IPS-15b (cell line): ENCODE measurements at regions not wholly inside any gene's neighbourhood (a gene's known extent, or its start where the extent isn't known, plus 50 kb on each side); places are given as distances from the start of the nearest gene placed in this dataset.
"Not testable (repeated sequence)": the region's sequence is repeated elsewhere in the genome, so short reads cannot be mapped to it uniquely, and the experiment has no call there.

Experiments
- H3K27me3 ChIP-seq: one replicate; pipeline ENCODE4 v1.6.1; 2013; ENCODE audit warnings: low read length; ENCODE audit not compliant: control insufficient read depth, insufficient read depth
- H3K36me3 ChIP-seq: one replicate; pipeline ENCODE4 v1.6.1; 2013; ENCODE audit warnings: low read length; ENCODE audit not compliant: control insufficient read depth, insufficient read depth
- H3K4me1 ChIP-seq: one replicate; pipeline ENCODE4 v1.6.1; 2013; ENCODE audit warnings: mild to moderate bottlenecking, low read length; ENCODE audit not compliant: control insufficient read depth, insufficient read depth
- H3K4me3 ChIP-seq: one replicate; pipeline ENCODE4 v1.5.1; 2013; ENCODE audit warnings: low read depth, low read length
- H3K9ac ChIP-seq: one replicate; pipeline ENCODE4 v1.6.1; 2013; ENCODE audit warnings: low read depth, mild to moderate bottlenecking, low read length
- H3K9me3 ChIP-seq: one replicate; pipeline ENCODE4 v1.6.1; 2013; ENCODE audit warnings: mild to moderate bottlenecking, low read length; ENCODE audit not compliant: control insufficient read depth, insufficient read depth

DNA sequence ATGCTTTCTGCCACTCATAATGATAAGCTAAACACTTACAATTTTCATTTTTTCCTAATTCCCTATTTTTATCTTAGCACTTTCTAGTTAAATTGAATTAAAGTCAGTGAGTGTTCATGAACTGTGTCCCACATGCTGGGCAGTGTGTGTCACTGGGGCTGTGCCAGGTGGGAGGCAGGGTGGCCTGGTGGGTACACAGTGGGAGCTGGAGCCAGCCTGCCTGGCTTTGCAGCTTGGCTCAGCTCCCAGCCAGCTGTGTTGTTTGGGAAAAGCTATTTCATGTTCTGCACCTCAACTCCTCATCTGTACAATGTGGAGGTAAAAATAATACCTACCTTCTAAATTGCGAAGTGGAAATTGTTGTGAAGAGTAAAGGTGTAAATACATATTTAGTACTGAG, 238.4 kb downstream of the PLA2G4A start:
- no peak overlapping the region for H3K4me3 ChIP-seq
- H3K36me3 ChIP-seq: no peaks in the 10 kb centered on the region
- H3K9me3 ChIP-seq: no peaks in the 10 kb centered on the region
- no peak overlapping the region for H3K9ac ChIP-seq
- no peaks in the 10 kb centered on the region for H3K4me1 ChIP-seq
- no peaks in the 10 kb centered on the region for H3K27me3 ChIP-seq

DNA sequence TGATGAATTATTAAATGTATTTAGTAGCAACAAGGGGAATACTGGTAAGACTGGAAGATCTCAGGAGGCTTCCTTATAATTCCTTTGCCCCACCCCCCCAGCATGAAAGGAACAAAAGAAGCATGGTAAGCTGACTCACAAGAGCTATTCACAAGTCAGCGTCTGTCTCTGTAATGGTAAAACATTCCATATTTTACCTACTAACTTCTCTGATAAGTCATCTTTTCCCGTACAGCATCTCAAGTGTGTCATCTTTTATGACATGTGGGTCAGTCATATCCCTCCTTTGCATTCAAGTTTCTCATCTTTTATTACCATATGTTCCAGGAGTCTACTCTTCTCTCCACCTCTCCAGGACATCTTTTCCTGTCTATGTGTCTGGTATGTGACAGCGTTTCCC, 241.3 kb downstream of the PLA2G4A start:
- Histone ChIP-seq H3K9me3 (no peaks in the 10 kb centered on the region), H3K4me1 (no peaks in the 10 kb centered on the region), H3K36me3 (no peaks in the 10 kb centered on the region), H3K4me3 (no peak overlapping the region), H3K9ac (no peak overlapping the region), H3K27me3 (no peaks in the 10 kb centered on the region)

DNA sequence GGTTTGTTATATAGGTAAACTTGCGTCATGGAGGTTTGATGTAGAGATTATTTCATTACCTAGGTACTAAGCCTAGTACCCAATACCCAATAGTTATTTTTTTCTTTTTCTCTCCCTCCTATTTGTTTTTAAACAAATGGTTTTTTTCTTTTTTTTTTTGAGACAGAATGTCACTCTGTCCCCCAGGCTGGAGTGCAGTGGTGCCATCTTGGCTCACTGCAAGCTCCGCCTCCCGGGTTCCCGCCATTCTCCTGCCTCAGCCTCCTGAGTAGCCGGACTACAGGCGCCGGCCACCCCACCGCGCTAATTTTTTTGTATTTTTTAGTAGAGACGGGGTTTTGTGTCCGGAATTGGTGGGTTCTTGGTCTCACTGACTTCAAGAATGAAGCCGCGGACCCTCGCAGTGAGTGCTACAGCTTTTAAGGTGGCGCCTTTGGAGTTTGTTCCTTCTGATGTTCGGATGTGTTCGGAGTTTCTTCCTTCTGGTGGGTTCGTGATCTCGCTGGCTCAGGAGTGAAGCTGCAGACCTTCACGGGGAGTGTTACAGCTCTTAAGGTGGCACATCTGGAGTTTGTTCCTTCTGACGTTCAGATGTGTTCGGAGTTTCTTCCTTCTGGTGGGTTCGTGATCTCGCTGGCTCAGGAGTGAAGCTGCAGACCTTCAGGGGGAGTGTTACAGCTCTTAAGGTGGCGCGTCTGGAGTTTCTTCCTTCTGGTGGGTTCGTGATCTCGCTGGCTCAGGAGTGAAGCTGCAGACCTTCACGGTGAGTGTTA, 243.7 kb downstream of the PLA2G4A start:
- H3K27me3 ChIP-seq, H3K4me1 ChIP-seq, H3K36me3 ChIP-seq, H3K9me3 ChIP-seq, H3K9ac ChIP-seq, H3K4me3 ChIP-seq: not testable (repeated sequence)

DNA sequence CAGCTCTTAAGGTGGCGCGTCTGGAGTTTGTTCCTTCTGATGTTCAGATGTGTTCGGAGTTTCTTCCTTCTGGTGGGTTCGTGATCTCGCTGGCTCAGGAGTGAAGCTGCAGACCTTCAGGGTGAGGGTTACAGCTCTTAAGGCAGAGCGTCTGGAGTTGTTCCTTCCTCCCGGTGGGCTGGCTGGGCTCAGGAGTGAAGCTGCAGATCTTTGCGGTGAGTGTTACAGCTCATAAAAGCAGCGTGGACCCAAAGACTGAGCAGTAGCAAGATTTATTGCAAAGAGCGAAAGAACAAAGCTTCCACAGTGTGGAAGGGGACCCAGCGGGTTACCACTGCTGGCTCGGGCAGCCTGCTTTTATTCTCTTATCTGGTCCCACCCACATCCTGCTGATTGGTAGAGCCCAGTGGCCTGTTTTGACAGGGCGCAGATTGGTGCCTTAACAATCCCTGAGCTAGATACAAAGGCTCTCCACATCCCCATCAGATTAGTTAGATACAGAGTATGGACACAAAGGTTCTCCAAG, 244.3 kb downstream of the PLA2G4A start:
- not testable (repeated sequence) for H3K36me3 ChIP-seq, H3K27me3 ChIP-seq, H3K4me3 ChIP-seq, H3K9ac ChIP-seq, H3K4me1 ChIP-seq, H3K9me3 ChIP-seq

DNA sequence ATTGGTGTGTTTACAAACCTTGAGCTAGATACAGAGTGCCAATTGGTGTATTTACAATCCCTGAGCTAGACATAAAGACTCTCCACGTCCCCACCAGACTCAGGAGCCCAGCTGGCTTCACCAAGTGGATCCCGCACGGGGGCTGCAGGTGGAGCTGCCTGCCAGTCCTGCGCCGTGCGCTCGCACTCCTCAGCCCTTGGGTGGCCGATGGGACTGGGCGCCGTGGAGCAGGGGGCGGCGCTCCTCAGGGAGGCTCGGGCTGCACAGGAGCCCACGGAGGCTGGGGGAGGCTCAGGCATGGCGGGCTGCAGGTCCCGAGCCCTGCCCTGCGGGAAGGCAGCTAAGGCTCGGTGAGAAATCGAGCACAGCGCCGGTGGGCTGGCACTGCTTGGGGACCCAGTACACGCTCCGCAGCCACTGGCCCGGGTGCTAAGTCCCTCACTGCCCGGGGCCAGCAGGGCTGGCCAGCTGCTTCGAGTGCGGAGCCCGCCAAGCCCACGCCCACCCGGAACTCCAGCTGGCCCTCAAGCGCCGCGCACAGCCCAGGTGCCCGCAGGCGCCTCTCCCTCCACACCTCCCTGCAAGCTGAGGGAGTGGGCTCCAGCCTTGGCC, 245.0 kb downstream of the PLA2G4A start:
- H3K9me3 ChIP-seq, H3K27me3 ChIP-seq, H3K4me1 ChIP-seq, H3K9ac ChIP-seq, H3K36me3 ChIP-seq, H3K4me3 ChIP-seq: not testable (repeated sequence)

- Histone ChIP-seq H3K9me3 (no peaks in the 10 kb centered on the region), H3K9ac (no peak overlapping the region), H3K4me1 (no peaks in the 10 kb centered on the region), H3K27me3 (no peaks in the 10 kb centered on the region), H3K36me3 (no peaks in the 10 kb centered on the region), H3K4me3 (no peak overlapping the region)
These were observed 245.8 kb downstream of the PLA2G4A start for GRCh38 chr1:187074445-187075048.

DNA sequence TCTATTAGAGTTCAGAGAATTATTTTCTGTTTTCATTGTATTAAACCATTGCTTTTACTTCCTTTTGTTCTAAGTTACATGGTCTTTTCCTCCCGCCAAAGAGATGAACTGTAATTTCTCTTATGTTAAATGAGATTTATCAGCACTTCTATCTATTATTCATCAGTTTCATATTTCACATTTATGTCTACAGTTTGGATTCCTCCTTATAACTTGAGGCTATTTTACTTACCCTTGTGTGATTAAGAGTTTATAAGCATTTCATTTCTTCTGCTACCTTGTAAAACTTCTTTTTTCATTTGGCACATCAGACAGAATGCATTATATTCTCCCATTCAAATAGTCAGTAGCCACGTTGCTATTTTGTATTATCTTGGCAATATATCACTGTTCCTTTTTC, 248.2 kb downstream of the PLA2G4A start:
- H3K36me3 ChIP-seq: no peaks in the 10 kb centered on the region
- H3K27me3 ChIP-seq: no peaks in the 10 kb centered on the region
- H3K4me1 ChIP-seq: no peaks in the 10 kb centered on the region
- H3K9me3 ChIP-seq: no peaks in the 10 kb centered on the region
- H3K9ac ChIP-seq: no peak overlapping the region
- H3K4me3 ChIP-seq: no peak overlapping the region

GRCh38 chr1:187078321-187078720, 249.6 kb downstream of the PLA2G4A start:
- no peaks in the 10 kb centered on the region for H3K4me1 ChIP-seq
- H3K36me3 ChIP-seq: no peaks in the 10 kb centered on the region
- no peak overlapping the region for H3K4me3 ChIP-seq
- no peak overlapping the region for H3K9ac ChIP-seq
- no peaks in the 10 kb centered on the region for H3K9me3 ChIP-seq
- H3K27me3 ChIP-seq: no peaks in the 10 kb centered on the region

DNA sequence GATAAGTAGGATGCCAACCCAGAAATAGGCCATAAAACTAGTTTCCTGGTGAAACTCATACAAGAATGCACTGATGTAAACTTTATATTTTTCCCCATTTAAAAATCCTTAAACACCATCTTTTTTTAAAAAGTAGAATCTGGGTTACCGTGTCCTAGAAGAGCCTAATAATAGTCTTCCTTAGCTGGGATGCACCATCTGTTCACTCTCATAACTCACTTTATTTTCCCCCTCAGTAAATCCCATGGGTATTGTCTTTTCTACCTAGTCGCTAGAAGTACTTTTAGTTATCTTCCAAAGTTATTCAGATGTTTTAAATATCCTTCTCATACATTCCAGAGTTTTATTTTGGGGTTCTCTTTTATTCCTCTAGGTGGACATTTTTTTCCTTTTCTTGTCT, 250.2 kb downstream of the PLA2G4A start:
- no peaks in the 10 kb centered on the region for H3K4me1 ChIP-seq
- no peaks in the 10 kb centered on the region for H3K9me3 ChIP-seq
- H3K36me3 ChIP-seq: no peaks in the 10 kb centered on the region
- no peak overlapping the region for H3K4me3 ChIP-seq
- H3K9ac ChIP-seq: no peak overlapping the region
- no peaks in the 10 kb centered on the region for H3K27me3 ChIP-seq

- H3K9me3 ChIP-seq: no peaks in the 10 kb centered on the region
These were observed 250.6 kb downstream of the PLA2G4A start for GRCh38 chr1:187079330-187079729.

DNA sequence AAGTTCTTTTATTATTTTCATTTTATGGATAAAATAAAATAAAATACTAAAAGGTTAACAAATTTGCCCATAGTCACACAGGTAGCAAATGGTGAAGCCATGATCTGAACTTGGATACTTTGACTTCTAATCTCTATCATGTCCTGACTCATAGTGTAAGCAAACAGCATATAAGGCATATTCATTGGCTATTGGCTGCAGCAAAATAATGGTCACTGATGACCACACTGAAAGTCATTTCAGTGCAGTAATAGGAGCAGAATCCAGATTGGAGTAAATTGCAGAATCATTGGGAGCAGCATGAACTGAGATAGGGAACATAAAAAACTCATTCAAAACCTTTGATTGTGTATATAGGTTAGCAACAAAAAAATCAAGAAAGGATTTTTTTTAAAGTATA, 262.9 kb downstream of the PLA2G4A start:
- Histone ChIP-seq H3K27me3 (no peaks in the 10 kb centered on the region), H3K36me3 (no peaks in the 10 kb centered on the region), H3K9me3 (peaks cover 6% of the 10 kb centered on the region), H3K4me3 (no peak overlapping the region), H3K9ac (no peak overlapping the region), H3K4me1 (no peaks in the 10 kb centered on the region)

More at GRCh38 chr1:187079330-187079729, 250.6 kb downstream of the PLA2G4A start:
- Histone ChIP-seq H3K27me3 (no peaks in the 10 kb centered on the region), H3K9ac (no peak overlapping the region), H3K36me3 (no peaks in the 10 kb centered on the region), H3K4me1 (no peaks in the 10 kb centered on the region), H3K4me3 (no peak overlapping the region)

DNA sequence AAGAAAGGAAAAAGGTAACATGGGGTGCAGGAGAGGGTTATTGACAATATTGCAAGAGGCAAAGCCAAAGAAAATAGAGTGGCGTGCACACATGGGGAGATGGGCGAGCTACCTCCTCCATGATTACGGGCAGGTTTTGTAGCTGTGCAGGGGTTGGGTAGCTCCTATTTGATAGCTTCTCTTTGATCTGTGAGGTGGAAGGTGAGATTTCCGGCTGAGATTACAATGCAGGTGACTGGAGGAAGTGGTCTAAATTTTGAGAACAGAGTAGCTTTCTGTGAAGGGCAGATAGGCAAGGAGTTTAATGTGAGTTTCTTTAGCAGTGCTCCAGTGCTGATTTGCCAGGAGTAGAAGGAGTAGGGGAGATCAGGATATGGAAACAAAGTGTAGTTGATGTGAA, 263.4 kb downstream of the PLA2G4A start:
- Histone ChIP-seq H3K9ac (no peak overlapping the region), H3K9me3 (peaks cover 6% of the 10 kb centered on the region), H3K4me1 (no peaks in the 10 kb centered on the region), H3K27me3 (no peaks in the 10 kb centered on the region), H3K36me3 (no peaks in the 10 kb centered on the region), H3K4me3 (no peak overlapping the region)
